ENCODE measurements at regions not wholly inside any gene's neighbourhood (a gene's known extent, or its start where the extent isn't known, plus 50 kb on each side); places are given as distances from the start of the nearest gene placed in this dataset.

- DNase-seq: no peak
Observed at GRCh38 chr21:32216293-32216692, 62.6 kb downstream of the MIS18A start.

- no peak for DNase-seq
Observed at GRCh38 chr21:32215306-32215685, 63.6 kb downstream of the MIS18A start.

GRCh38 chr21:32214654-32215305, 64.1 kb downstream of the MIS18A start:
- DNase-seq: no peak

GRCh38 chr21:32212116-32212515, 66.7 kb downstream of the MIS18A start:
- DNase-seq: no peak

- DNase-seq: no peak
Observed at GRCh38 chr21:32211306-32211705, 67.5 kb downstream of the MIS18A start.

- no peak for DNase-seq
Observed at GRCh38 chr21:32209580-32209979, 69.3 kb downstream of the MIS18A start.

GRCh38 chr21:32207406-32207716, 71.5 kb downstream of the MIS18A start:
- peak in 2 of 3 donors; percentile 32 to 51 for DNase-seq

- DNase-seq: peak in 1 of 3 donors; percentile 20
Observed at GRCh38 chr21:32206631-32207405, 72.0 kb downstream of the MIS18A start.

- DNase-seq: no peak
Observed at GRCh38 chr21:32203877-32204480, 74.9 kb downstream of the MIS18A start.

- DNase-seq: no peak
Observed at GRCh38 chr21:32200029-32200428, 78.8 kb downstream of the MIS18A start.

- DNase-seq: no peak
Observed at GRCh38 chr21:32198384-32198783, 80.5 kb downstream of the MIS18A start.

- peak in 1 of 3 donors; percentile 12 for DNase-seq
Observed at GRCh38 chr21:32197896-32198295, 81.0 kb downstream of the MIS18A start.

- DNase-seq: no peak
Observed at GRCh38 chr21:32196001-32196400, 82.8 kb downstream of the MIS18A start.

GRCh38 chr21:32193098-32193465, 85.8 kb downstream of the MIS18A start:
- no peak for DNase-seq

- no peak for DNase-seq
Observed at GRCh38 chr21:32192291-32193097, 86.4 kb downstream of the MIS18A start.

GRCh38 chr21:32190493-32191144, 88.2 kb downstream of the MIS18A start:
- no peak for DNase-seq

- no peak for DNase-seq
Observed at GRCh38 chr21:32189688-32190483, 89.0 kb downstream of the MIS18A start.

- peak in 1 of 3 donors; percentile 13 for DNase-seq
Observed at GRCh38 chr21:32186804-32187203, 92.0 kb downstream of the MIS18A start.

- no peak for DNase-seq
Observed at GRCh38 chr21:32185726-32186125, 93.1 kb downstream of the MIS18A start.

- DNase-seq: no peak
Observed at GRCh38 chr21:32185103-32185502, 93.7 kb downstream of the MIS18A start.

GRCh38 chr21:32184485-32184884, 94.4 kb downstream of the MIS18A start:
- DNase-seq: no peak
